ENCODE measurements at regions not wholly inside any gene's neighbourhood (a gene's known extent, or its start where the extent isn't known, plus 50 kb on each side); places are given as distances from the start of the nearest gene placed in this dataset.

DNA sequence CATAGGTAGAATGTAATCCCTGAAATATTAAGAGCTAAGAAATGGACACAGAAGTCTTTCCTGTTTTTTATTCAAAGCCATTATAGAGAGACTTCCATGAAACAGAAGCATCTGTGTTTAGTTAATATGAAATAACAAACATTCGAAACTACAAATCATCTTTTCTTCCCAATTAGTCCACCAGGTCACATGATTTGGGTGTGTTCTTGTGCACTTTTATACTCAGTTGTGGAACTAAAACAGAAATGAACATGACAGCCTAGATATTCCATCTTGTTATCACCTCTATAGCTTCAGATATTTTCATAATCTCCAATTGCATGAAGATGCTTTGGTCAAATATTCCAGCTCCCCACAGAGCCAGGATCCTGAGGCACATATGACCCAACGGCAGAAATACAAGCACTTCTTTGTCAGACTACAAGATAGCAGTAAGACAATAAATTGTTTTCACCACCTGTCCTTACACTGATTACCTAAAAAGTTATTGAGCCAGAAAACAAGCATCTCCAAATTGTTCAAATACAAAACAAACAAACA is 116.8 kb upstream of the BEND6 start:
- TF ChIP-seq, protein P1, sequence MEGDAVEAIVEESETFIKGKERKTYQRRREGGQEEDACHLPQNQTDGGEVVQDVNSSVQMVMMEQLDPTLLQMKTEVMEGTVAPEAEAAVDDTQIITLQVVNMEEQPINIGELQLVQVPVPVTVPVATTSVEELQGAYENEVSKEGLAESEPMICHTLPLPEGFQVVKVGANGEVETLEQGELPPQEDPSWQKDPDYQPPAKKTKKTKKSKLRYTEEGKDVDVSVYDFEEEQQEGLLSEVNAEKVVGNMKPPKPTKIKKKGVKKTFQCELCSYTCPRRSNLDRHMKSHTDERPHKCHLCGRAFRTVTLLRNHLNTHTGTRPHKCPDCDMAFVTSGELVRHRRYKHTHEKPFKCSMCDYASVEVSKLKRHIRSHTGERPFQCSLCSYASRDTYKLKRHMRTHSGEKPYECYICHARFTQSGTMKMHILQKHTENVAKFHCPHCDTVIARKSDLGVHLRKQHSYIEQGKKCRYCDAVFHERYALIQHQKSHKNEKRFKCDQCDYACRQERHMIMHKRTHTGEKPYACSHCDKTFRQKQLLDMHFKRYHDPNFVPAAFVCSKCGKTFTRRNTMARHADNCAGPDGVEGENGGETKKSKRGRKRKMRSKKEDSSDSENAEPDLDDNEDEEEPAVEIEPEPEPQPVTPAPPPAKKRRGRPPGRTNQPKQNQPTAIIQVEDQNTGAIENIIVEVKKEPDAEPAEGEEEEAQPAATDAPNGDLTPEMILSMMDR (IDR thresholded peaks at IDR 0.05), result no peak
- no peak for TF ChIP-seq POLR2A (IDR thresholded peaks at IDR 0.05)
